NCI-H2227 (cell line): ENCODE measurements at regions not wholly inside any gene's neighbourhood (a gene's known extent, or its start where the extent isn't known, plus 50 kb on each side); places are given as distances from the start of the nearest gene placed in this dataset.

Source experiments
- DNase-seq: peaks from one replicate; lab custom pipeline; 2025; ENCODE audit not compliant: unreplicated experiment; lab: John Stamatoyannopoulos, UW

DNA sequence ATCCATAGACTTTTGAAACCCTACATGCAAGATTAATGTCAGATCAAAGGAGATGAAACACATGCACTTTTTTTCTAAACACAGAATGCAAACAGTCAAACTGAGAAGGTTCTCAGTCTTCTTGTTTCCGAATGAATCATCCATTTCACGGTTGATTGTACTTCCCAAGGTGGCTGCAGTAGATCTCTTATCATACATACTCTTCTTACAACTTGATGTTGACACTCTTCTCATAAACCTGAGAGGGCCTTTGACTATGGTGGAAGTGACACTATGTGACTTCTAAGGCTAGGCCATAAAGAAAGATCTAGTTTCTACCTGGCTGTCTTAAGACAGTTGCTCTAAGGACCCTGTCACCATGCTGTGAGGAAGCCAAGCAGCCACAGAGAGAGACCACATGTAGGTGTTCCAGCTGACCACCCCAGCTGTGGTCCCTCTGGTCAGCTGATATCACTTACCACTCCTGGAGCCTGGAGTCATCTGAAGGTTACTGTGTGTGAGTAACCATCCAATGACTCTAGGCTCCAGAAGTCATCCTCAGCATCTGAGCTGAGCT is 67.2 kb upstream of the HMGA2 start:
- no peak for DNase-seq

DNA sequence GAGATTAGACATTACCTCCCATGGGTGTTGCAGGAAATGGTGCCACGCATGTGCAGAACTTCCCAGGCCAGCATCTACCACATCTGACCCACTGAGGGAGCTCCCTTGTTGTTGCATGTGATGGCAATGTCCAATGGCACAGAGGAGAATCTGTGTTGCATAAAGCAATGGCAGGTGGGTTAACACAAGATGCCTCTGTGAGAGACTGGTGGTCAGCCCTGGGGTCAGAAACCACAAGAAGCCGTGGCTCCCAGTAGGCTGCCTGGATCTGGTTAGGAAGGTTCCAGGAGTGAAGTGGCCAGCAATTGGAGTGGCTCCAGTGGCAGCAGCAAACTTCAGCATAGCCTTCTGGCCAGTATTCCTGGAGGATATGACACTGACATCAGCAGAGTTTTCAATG is 65.9 kb upstream of the HMGA2 start:
- no peak for DNase-seq

DNA sequence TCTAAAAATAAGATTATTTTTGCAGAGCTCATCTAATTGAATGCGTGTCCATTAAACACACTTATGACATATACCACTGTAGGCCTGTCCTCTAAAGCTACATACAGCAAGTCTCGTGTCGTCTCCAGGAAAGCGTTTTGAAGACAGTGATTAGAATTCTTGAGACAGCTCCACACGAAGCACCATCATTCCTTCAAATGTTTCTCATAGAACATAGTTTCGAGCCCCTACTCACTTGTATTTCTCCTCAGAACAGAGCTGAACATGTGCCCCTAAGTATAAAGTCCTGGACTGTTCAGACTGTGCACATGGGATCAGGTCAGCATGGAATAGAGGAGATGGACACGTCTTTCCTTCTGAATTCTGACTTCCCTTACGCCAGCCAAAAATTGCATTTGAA is 64.5 kb upstream of the HMGA2 start:
- DNase-seq, result no peak

DNA sequence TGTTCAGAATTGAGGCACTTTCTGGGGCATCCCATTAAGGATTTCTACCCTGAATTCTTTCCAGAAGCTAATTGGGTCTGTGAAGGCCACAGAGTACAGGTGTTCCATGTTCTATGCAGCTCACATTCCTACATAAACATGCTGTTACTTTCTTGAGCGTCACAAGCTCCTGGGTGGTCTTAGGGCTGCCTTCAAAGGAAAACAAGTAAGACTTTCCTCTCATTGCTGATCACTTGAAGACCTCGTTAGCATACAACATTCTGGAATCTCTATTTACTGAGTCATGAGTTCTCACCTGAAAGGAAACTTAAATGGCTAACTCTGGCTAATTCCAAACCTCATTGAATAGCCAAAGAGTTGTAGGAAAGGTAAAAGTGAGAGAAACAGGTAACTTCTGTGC is 63.0 kb upstream of the HMGA2 start:
- DNase-seq, result no peak

DNA sequence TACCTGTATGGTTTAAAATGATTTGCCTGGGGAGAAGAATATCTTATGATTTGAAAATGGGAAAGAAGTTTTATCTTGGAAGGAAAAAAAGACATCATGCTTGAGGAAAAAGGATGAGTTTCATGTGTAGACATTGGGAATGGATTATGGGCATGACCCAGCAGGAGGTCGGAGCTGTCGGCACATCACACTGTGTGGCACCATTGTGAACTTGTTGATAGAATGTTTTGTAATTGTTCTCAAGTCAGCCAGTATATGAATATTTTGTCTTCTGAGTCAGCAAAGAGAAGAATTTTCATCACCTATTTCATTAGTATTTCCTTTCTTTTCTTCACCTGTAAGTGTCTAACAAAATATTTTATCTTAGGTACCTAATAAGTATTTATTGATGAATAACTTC is 60.0 kb upstream of the HMGA2 start:
- DNase-seq, result no peak

DNA sequence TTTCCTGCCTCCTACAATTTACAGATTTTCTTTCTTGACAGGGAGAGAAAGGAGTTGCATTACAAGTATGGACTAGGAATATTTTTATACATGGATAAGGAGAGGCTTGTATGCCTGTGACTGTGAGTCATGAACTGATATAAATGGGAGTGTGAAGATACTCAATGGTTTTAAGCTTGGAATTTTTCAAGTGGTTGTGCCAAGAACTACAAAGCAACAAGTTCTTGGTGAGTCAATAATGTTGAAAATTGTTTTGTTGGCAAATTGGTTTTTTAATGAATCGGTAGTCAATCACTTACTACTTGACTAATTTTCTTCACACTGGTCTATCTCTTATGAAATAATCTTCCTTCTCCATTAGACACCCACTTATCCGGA is 58.9 kb upstream of the HMGA2 start:
- no peak for DNase-seq

DNA sequence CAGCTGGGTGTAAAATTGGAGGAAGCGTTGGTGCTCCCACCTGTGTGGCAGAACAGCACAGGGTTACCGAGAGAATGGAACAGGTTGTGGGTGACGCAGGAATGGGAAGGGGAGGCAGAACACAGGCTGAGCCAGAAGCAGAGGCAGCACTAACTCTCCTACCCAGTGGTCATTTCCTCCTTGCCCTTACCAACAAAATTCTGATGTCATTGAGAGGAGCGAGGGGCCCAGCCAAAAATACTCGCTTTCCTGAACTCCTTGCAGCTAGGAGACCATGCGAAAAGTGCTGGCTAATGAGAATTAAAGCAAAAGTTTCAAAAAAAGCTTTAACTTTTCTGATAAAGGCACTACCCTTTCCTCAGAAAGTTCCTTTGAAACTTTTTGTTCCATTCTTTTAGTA is 54.4 kb upstream of the HMGA2 start:
- DNase-seq, result no peak
